Gastrocnemius medialis (tissue), 4 donors: ENCODE measurements at regions not wholly inside any gene's neighbourhood (a gene's known extent, or its start where the extent isn't known, plus 50 kb on each side); places are given as distances from the start of the nearest gene placed in this dataset.

Experiments
- ATAC-seq, 2 donors: fragments of 150-250 bp; one replicate each; pipeline ENCODE4 v1.9.1; 2016
- DNase-seq, 2 donors: peaks; one replicate each; pipeline ENCODE4 v3.0.0-alpha.2; 2019
- H3K27ac ChIP-seq, 4 donors: fragments of 200-600 bp; sonication (generic); 1 replicate in 1 of 4; 2 replicates in 3 of 4; pipeline ENCODE4 v1.5.1; 2016 to 2018; ENCODE audit warnings: mild to moderate bottlenecking in 2 of 4, moderate library complexity in 1 of 4
- H3K27me3 ChIP-seq, 3 donors: fragments of 200-600 bp; sonication (generic) in 2 of 3; 1 replicate in 1 of 3; 2 replicates in 2 of 3; pipeline versions ENCODE4 v1.5.1 to v1.6.0; 2016 to 2019; ENCODE audit warnings: mild to moderate bottlenecking in 1 of 3, moderate library complexity in 1 of 3
- H3K36me3 ChIP-seq, 2 donors: fragments of 200-600 bp; sonication (generic) in 1 of 2; one replicate each; pipeline ENCODE4 v1.5.1; 2017 to 2018
- H3K4me1 ChIP-seq, 2 donors: fragments of 200-600 bp; sonication (generic) in 1 of 2; one replicate each; pipeline ENCODE4 v1.5.1; 2016 to 2017; ENCODE audit warnings: mild to moderate bottlenecking in 2 of 2
- H3K4me3 ChIP-seq, 4 donors: fragments of 200-600 bp; sonication (generic) in 3 of 4; 1 replicate in 1 of 4; 2 replicates in 3 of 4; pipeline ENCODE4 v1.5.1; 2016 to 2019; ENCODE audit warnings: mild to moderate bottlenecking in 2 of 4
- H3K9me3 ChIP-seq, 3 donors: fragments of 200-600 bp; sonication (generic) in 2 of 3; 1 replicate in 1 of 3; 2 replicates in 2 of 3; pipeline ENCODE4 v1.5.1; 2016 to 2019
- CTCF ChIP-seq, 5 experiments: fragments of 450-650 bp in 3 of 5; fragments of 200-600 bp in 2 of 5; sonication (generic) in 2 of 5; IDR thresholded peaks in 4 of 5; conservative IDR thresholded peaks in 1 of 5; 1 replicate in 4 of 5; 2 replicates in 1 of 5; pipeline ENCODE4 v1.5.1; 2016 to 2019; ENCODE audit warnings: antibody characterized with exemption in 5 of 5, mild to moderate bottlenecking in 3 of 5, moderate library complexity in 3 of 5
- POLR2A ChIP-seq, 2 donors: fragments of 450-650 bp; IDR thresholded peaks; one replicate each; pipeline ENCODE4 v1.6.1; 2017; ENCODE audit warnings: antibody characterized with exemption in 2 of 2, mild to moderate bottlenecking in 2 of 2, moderate library complexity in 2 of 2
- in situ Hi-C, 4 donors: fragments of 200-750 bp; cut with MboI; loops; one replicate each; pipeline versions ENCODE4 v1.15.0 to v1.8.0; 2017; ENCODE audit warnings: low sequenced_read_pairs in 4 of 4
- intact Hi-C: fragments of 100-400 bp; cut with DNase I; formaldehyde crosslinking; loops from one replicate; pipeline ENCODE4 v1.15.1; 2023; ENCODE audit warnings: low total_unique reads

- TF ChIP-seq POLR2A (IDR thresholded peaks at IDR 0.05) = no peak
- TF ChIP-seq CTCF (IDR thresholded peaks at IDR 0.05 in 4 of 5, conservative IDR thresholded peaks at IDR 0.05 in 1 of 5) = no peak
- no peaks in the 10 kb centered on the region for H3K27me3 ChIP-seq
- intact Hi-C loops (no loop called here), in situ Hi-C loops (no loop called here)
- peak; percentile 55 to 72 for ATAC-seq
- no peak overlapping the region for H3K4me3 ChIP-seq
- no peaks in the 10 kb centered on the region for H3K36me3 ChIP-seq
- H3K27ac ChIP-seq = peak overlapping the region in 1 of 4 donors; percentile 5
- H3K4me1 ChIP-seq = peaks cover 21 to 33% of the 10 kb centered on the region in 2 donors
- DNase-seq = no peak
- no peaks in the 10 kb centered on the region for H3K9me3 ChIP-seq
Observed at GRCh38 chr11:112318184-112318591, 57.5 kb upstream of the PLET1 start.

GRCh38 chr11:112318661-112319060 is 58.0 kb upstream of the PLET1 start:
- TF ChIP-seq POLR2A (IDR thresholded peaks at IDR 0.05) = no peak
- no peak for TF ChIP-seq CTCF (IDR thresholded peaks at IDR 0.05 in 4 of 5, conservative IDR thresholded peaks at IDR 0.05 in 1 of 5)
- no peaks in the 10 kb centered on the region for H3K27me3 ChIP-seq
- in situ Hi-C loops = no loop called here
- no peaks in the 10 kb centered on the region for H3K9me3 ChIP-seq
- no peak for ATAC-seq
- no peak for DNase-seq
- intact Hi-C loops = no loop called here
- no peak overlapping the region for H3K4me3 ChIP-seq
- peak overlapping the region in 1 of 4 donors; percentile 5 for H3K27ac ChIP-seq
- H3K36me3 ChIP-seq = no peaks in the 10 kb centered on the region
- peaks cover 21 to 33% of the 10 kb centered on the region in 2 donors for H3K4me1 ChIP-seq

- intact Hi-C loops = no loop called here
- no peak overlapping the region for H3K27ac ChIP-seq
Observed at GRCh38 chr11:112320668-112321067, 60.0 kb upstream of the PLET1 start.

GRCh38 chr11:112321501-112322172 is 61.0 kb upstream of the PLET1 start:
- Histone ChIP-seq H3K4me3 (no peak overlapping the region), H3K27ac (no peak overlapping the region), H3K36me3 (no peaks in the 10 kb centered on the region), H3K27me3 (no peaks in the 10 kb centered on the region), H3K4me1 (peaks cover 21 to 29% of the 10 kb centered on the region in 2 donors), H3K9me3 (no peaks in the 10 kb centered on the region)
- intact Hi-C loops (no loop called here), in situ Hi-C loops (no loop called here)
- no peak for TF ChIP-seq CTCF (IDR thresholded peaks at IDR 0.05 in 4 of 5, conservative IDR thresholded peaks at IDR 0.05 in 1 of 5)
- TF ChIP-seq POLR2A (IDR thresholded peaks at IDR 0.05) = no peak
- ATAC-seq (peak; percentile 39 to 76), DNase-seq (peak; percentile 22 to 53)

More at GRCh38 chr11:112320668-112321067, 60.0 kb upstream of the PLET1 start:
- Histone ChIP-seq H3K27me3 (no peaks in the 10 kb centered on the region), H3K9me3 (no peaks in the 10 kb centered on the region), H3K4me3 (no peak overlapping the region), H3K36me3 (no peaks in the 10 kb centered on the region), H3K4me1 (peaks cover 21 to 33% of the 10 kb centered on the region in 2 donors)
- no peak for TF ChIP-seq CTCF (IDR thresholded peaks at IDR 0.05 in 4 of 5, conservative IDR thresholded peaks at IDR 0.05 in 1 of 5)
- no peak for TF ChIP-seq POLR2A (IDR thresholded peaks at IDR 0.05)
- peak; percentile 38 to 46 for DNase-seq
- in situ Hi-C loops = no loop called here
- ATAC-seq = peak in 1 of 2 donors; percentile 28
